ENCODE measurements at regions not wholly inside any gene's neighbourhood (a gene's known extent, or its start where the extent isn't known, plus 50 kb on each side); places are given as distances from the start of the nearest gene placed in this dataset.
"Not testable (repeated sequence)": the region's sequence is repeated elsewhere in the genome, so short reads cannot be mapped to it uniquely, and the experiment has no call there.

GRCh38 chr21:15446223-15446622 lies 283.6 kb upstream of the USP25 start:
- POLR2A ChIA-PET: no interaction called here
- H3K4me1 ChIP-seq (ENCODE audit: control insufficient read depth, insufficient read depth, low read length): no peaks in the 10 kb centered on the region
- in situ Hi-C loops (cut with HindIII; ENCODE audit: low pct_unique_long_range_greater_than_20kb, low sequenced_read_pairs): no loop called here
- DNase-seq (ENCODE audit: low read depth, low spot score) (no peak), ATAC-seq (no peak)
- no peak for TF ChIP-seq SIN3A (IDR thresholded peaks at IDR 0.05; ENCODE audit: borderline replicate concordance, insufficient read depth, low read depth, low read length)
- no peak for TF ChIP-seq POLR2AphosphoS5 (IDR thresholded peaks at IDR 0.05; ENCODE audit: low read depth, low read length)
- TF ChIP-seq TCF7L2 (IDR thresholded peaks at IDR 0.05; ENCODE audit: low read depth, low read length): no peak
- no peak for TF ChIP-seq CTCF (IDR thresholded peaks at IDR 0.05)
- TF ChIP-seq REST (IDR thresholded peaks at IDR 0.05; ENCODE audit: insufficient read depth in 1 of 2, low read depth in 2 of 2, low read length in 1 of 2): no peak
- no peak overlapping the region for H3K4me3 ChIP-seq (ENCODE audit: low read depth in 2 of 2, low read length in 2 of 2)
- intact Hi-C loops (cut with micrococcal nuclease; ENCODE audit: unreplicated experiment): no loop called here
- no peaks in the 10 kb centered on the region for H3K36me3 ChIP-seq (ENCODE audit: control insufficient read depth, insufficient read depth, low read length)
- no peak overlapping the region for H3K27ac ChIP-seq (ENCODE audit: low read length)
- H3K9me3 ChIP-seq (ENCODE audit: control insufficient read depth, insufficient read depth, low read depth, low read length): no peaks in the 10 kb centered on the region
- no TSS peak for BruUV-seq (replicated peaks)
- H3K27me3 ChIP-seq (ENCODE audit: control insufficient read depth, insufficient read depth, low read length): no peaks in the 10 kb centered on the region
- CTCF ChIA-PET: no interaction called here

GRCh38 chr21:15449556-15449955 lies 280.2 kb upstream of the USP25 start:
- ATAC-seq (no peak), DNase-seq (ENCODE audit: low read depth, low spot score) (no peak)
- ChIA-PET CTCF (no interaction called here), POLR2A (no interaction called here)
- no peak for TF ChIP-seq TCF7L2 (IDR thresholded peaks at IDR 0.05; ENCODE audit: low read depth, low read length)
- H3K4me3 ChIP-seq (ENCODE audit: low read depth in 2 of 2, low read length in 2 of 2): no peak overlapping the region
- no peaks in the 10 kb centered on the region for H3K27me3 ChIP-seq (ENCODE audit: control insufficient read depth, insufficient read depth, low read length)
- intact Hi-C loops (cut with micrococcal nuclease; ENCODE audit: unreplicated experiment) (no loop called here), in situ Hi-C loops (cut with HindIII; ENCODE audit: low pct_unique_long_range_greater_than_20kb, low sequenced_read_pairs) (no loop called here)
- H3K36me3 ChIP-seq (ENCODE audit: control insufficient read depth, insufficient read depth, low read length): no peaks in the 10 kb centered on the region
- no TSS peak for BruUV-seq (replicated peaks)
- H3K9me3 ChIP-seq (ENCODE audit: control insufficient read depth, insufficient read depth, low read depth, low read length): no peaks in the 10 kb centered on the region
- no peaks in the 10 kb centered on the region for H3K4me1 ChIP-seq (ENCODE audit: control insufficient read depth, insufficient read depth, low read length)
- no peak overlapping the region for H3K27ac ChIP-seq (ENCODE audit: low read length)

- Histone ChIP-seq H3K27ac (ENCODE audit: low read length) (no peak overlapping the region), H3K27me3 (ENCODE audit: control insufficient read depth, insufficient read depth, low read length) (no peaks in the 10 kb centered on the region), H3K36me3 (ENCODE audit: control insufficient read depth, insufficient read depth, low read length) (no peaks in the 10 kb centered on the region), H3K4me1 (ENCODE audit: control insufficient read depth, insufficient read depth, low read length) (no peaks in the 10 kb centered on the region), H3K4me3 (ENCODE audit: low read depth in 2 of 2, low read length in 2 of 2) (no peak overlapping the region), H3K9me3 (ENCODE audit: control insufficient read depth, insufficient read depth, low read depth, low read length) (no peaks in the 10 kb centered on the region)
- CTCF ChIA-PET: no interaction called here
- DNase-seq (ENCODE audit: low read depth, low spot score) (no peak), ATAC-seq (no peak)
- intact Hi-C loops (cut with micrococcal nuclease; ENCODE audit: unreplicated experiment) (no loop called here), in situ Hi-C loops (cut with HindIII; ENCODE audit: low pct_unique_long_range_greater_than_20kb, low sequenced_read_pairs) (no loop called here)
- POLR2A ChIA-PET: no interaction called here
- TF ChIP-seq REST (IDR thresholded peaks at IDR 0.05; ENCODE audit: insufficient read depth in 1 of 2, low read depth in 2 of 2, low read length in 1 of 2) (no peak), SIN3A (IDR thresholded peaks at IDR 0.05; ENCODE audit: borderline replicate concordance, insufficient read depth, low read depth, low read length) (no peak), TCF7L2 (IDR thresholded peaks at IDR 0.05; ENCODE audit: low read depth, low read length) (no peak), CTCF (IDR thresholded peaks at IDR 0.05) (no peak), POLR2AphosphoS5 (IDR thresholded peaks at IDR 0.05; ENCODE audit: low read depth, low read length) (no peak)
- BruUV-seq (replicated peaks): no TSS peak
Measured at GRCh38 chr21:15453261-15453660, 276.5 kb upstream of the USP25 start.

GRCh38 chr21:15453785-15454184 lies 276.0 kb upstream of the USP25 start:
- H3K4me1 ChIP-seq (ENCODE audit: control insufficient read depth, insufficient read depth, low read length); H3K9me3 ChIP-seq (ENCODE audit: control insufficient read depth, insufficient read depth, low read depth, low read length); DNase-seq (ENCODE audit: low read depth, low spot score); in situ Hi-C loops (cut with HindIII; ENCODE audit: low pct_unique_long_range_greater_than_20kb, low sequenced_read_pairs); H3K27ac ChIP-seq (ENCODE audit: low read length); H3K36me3 ChIP-seq (ENCODE audit: control insufficient read depth, insufficient read depth, low read length); H3K27me3 ChIP-seq (ENCODE audit: control insufficient read depth, insufficient read depth, low read length); CTCF ChIA-PET; BruUV-seq (replicated peaks); POLR2A ChIA-PET; H3K4me3 ChIP-seq (ENCODE audit: low read depth in 2 of 2, low read length in 2 of 2); intact Hi-C loops (cut with micrococcal nuclease; ENCODE audit: unreplicated experiment); ATAC-seq: not testable (repeated sequence)

All from Panc1 (cell line).